ENCODE measurements at regions not wholly inside any gene's neighbourhood (a gene's known extent, or its start where the extent isn't known, plus 50 kb on each side); places are given as distances from the start of the nearest gene placed in this dataset.
"Not testable (repeated sequence)": the region's sequence is repeated elsewhere in the genome, so short reads cannot be mapped to it uniquely, and the experiment has no call there.

- DNase-seq; H2BK20ac ChIP-seq (ENCODE audit: low read depth, low read length); dilution Hi-C loops (cut with HindIII; ENCODE audit: low sequenced_read_pairs, unreplicated experiment); H2BK15ac ChIP-seq (ENCODE audit: low read depth, low read length); H4K8ac ChIP-seq (ENCODE audit: low read depth in 2 of 2, low read length in 2 of 2); CTCF ChIA-PET; H3K4me3 ChIP-seq (ENCODE audit: insufficient read depth, low read depth, low read length); H3K18ac ChIP-seq (ENCODE audit: low read depth, low read length); intact Hi-C loops (cut with micrococcal nuclease); H3K79me1 ChIP-seq (ENCODE audit: low read depth in 1 of 2, low read length in 2 of 2); H3K4me2 ChIP-seq (ENCODE audit: low read depth, low read length); H3K36me3 ChIP-seq (ENCODE audit: control insufficient read depth, insufficient read depth, low read length); H2AFZ ChIP-seq (replicated peaks; ENCODE audit: low read length, poor library complexity); H3K56ac ChIP-seq (ENCODE audit: extremely low read depth, insufficient read depth, low read length); H3K14ac ChIP-seq (replicated peaks; ENCODE audit: low read depth, low read length); H2BK5ac ChIP-seq (ENCODE audit: low read depth, low read length, poor library complexity, severe bottlenecking); H3K9me1 ChIP-seq (ENCODE audit: insufficient read depth, low read length); in situ Hi-C loops (cut with MboI; ENCODE audit: low sequenced_read_pairs); H3K23ac ChIP-seq (ENCODE audit: low read depth, low read length); H2AK5ac ChIP-seq (ENCODE audit: low read depth, low read length); H4K91ac ChIP-seq (ENCODE audit: insufficient read depth, low read depth, low read length); H3K9ac ChIP-seq (ENCODE audit: low read depth, low read length); ATAC-seq (ENCODE audit: low read depth); H4K5ac ChIP-seq (ENCODE audit: low read depth, low read length); H3K27ac ChIP-seq (ENCODE audit: insufficient read depth, low read length); POLR2A ChIA-PET (ENCODE audit: unreplicated experiment); H3K27me3 ChIP-seq (ENCODE audit: control insufficient read depth, insufficient read depth, low read length); H2BK120ac ChIP-seq (ENCODE audit: low read depth, low read length); H3K4me1 ChIP-seq (ENCODE audit: control insufficient read depth, insufficient read depth, low read length); H4K20me1 ChIP-seq (ENCODE audit: insufficient read depth, low read length); BruUV-seq (replicated peaks); H3K4ac ChIP-seq (ENCODE audit: low read depth, low read length); H2AK9ac ChIP-seq (replicated peaks; ENCODE audit: low read depth, low read length, poor library complexity): not testable (repeated sequence)
- no CpG with 5 or more reads among the region's 5 CpGs for WGBS, 2 experiments (ENCODE audit: extremely low coverage in 2 of 2, insufficient read length in 1 of 2)
- H3K9me3 ChIP-seq (ENCODE audit: control insufficient read depth, insufficient read depth, low read length): peaks cover 11% of the 10 kb centered on the region
These were observed 279.6 kb upstream of the SOX1 start for GRCh38 chr13:111787321-111787720.
